ENCODE measurements at regions not wholly inside any gene's neighbourhood (a gene's known extent, or its start where the extent isn't known, plus 50 kb on each side); places are given as distances from the start of the nearest gene placed in this dataset.

- WGBS, 2 donors (ENCODE audit: low coverage in 1 of 2) = 67 to 75% methylated on average over 7 to 8 of the region's 8 CpGs
- TF ChIP-seq EP300 (IDR thresholded peaks at IDR 0.05; ENCODE audit: low read depth) (no peak), CTCF (IDR thresholded peaks at IDR 0.05) (no peak), POLR2AphosphoS5 (IDR thresholded peaks at IDR 0.05) (no peak), POLR2A (IDR thresholded peaks at IDR 0.05) (no peak)
- Histone ChIP-seq H3K4me3 (no peak overlapping the region), H3K27ac (peak overlapping the region in 2 of 4 donors; percentile 9 to 44), H3K27me3 (no peaks in the 10 kb centered on the region), H3K36me3 (no peaks in the 10 kb centered on the region), H3K9me3 (no peaks in the 10 kb centered on the region), H3K4me1 (peaks cover 5 to 40% (median 9%) of the 10 kb centered on the region in 4 donors)
- in situ Hi-C loops (cut with MboI; ENCODE audit: low pct_ligation_motif_present in 1 of 4, low pct_unique_long_range_greater_than_20kb in 1 of 4, low sequenced_read_pairs in 3 of 4) = no loop called here
- intact Hi-C loops (cut with DNase I; ENCODE audit: low total_unique reads) = no loop called here
- DNase-seq = no peak
Observed at GRCh38 chr7:42572056-42572455, 335.0 kb upstream of the GLI3 start.

- in situ Hi-C loops (cut with MboI; ENCODE audit: low pct_ligation_motif_present in 1 of 4, low pct_unique_long_range_greater_than_20kb in 1 of 4, low sequenced_read_pairs in 3 of 4) = no loop called here
Observed at GRCh38 chr7:42570944-42571343, 333.9 kb upstream of the GLI3 start.

GRCh38 chr7:42567051-42567450 is 330.0 kb upstream of the GLI3 start:
- H3K27ac ChIP-seq = peak overlapping the region; percentile 15 to 37 (median 17)
- WGBS, 2 donors (ENCODE audit: low coverage in 1 of 2) = 40 to 41% methylated on average over 4 of the region's 4 CpGs
- peaks cover 0 to 19% (median 3%) of the 10 kb centered on the region in 4 donors for H3K4me1 ChIP-seq
- H3K27me3 ChIP-seq = no peaks in the 10 kb centered on the region
- intact Hi-C loops (cut with DNase I; ENCODE audit: low total_unique reads) (no loop called here), in situ Hi-C loops (cut with MboI; ENCODE audit: low pct_ligation_motif_present in 1 of 4, low pct_unique_long_range_greater_than_20kb in 1 of 4, low sequenced_read_pairs in 3 of 4) (no loop called here)
- H3K9me3 ChIP-seq = no peaks in the 10 kb centered on the region
- DNase-seq = no peak
- TF ChIP-seq POLR2AphosphoS5 (IDR thresholded peaks at IDR 0.05) = no peak
- TF ChIP-seq CTCF (IDR thresholded peaks at IDR 0.05) = no peak
- no peak for TF ChIP-seq EP300 (IDR thresholded peaks at IDR 0.05; ENCODE audit: low read depth)
- no peak for TF ChIP-seq POLR2A (IDR thresholded peaks at IDR 0.05)
- no peak overlapping the region for H3K4me3 ChIP-seq
- H3K36me3 ChIP-seq = no peaks in the 10 kb centered on the region

More at GRCh38 chr7:42570944-42571343, 333.9 kb upstream of the GLI3 start:
- Histone ChIP-seq H3K4me3 (no peak overlapping the region), H3K9me3 (no peaks in the 10 kb centered on the region), H3K36me3 (no peaks in the 10 kb centered on the region), H3K4me1 (peaks cover 7 to 50% (median 11%) of the 10 kb centered on the region in 4 donors), H3K27ac (no peak overlapping the region), H3K27me3 (no peaks in the 10 kb centered on the region)
- TF ChIP-seq EP300 (IDR thresholded peaks at IDR 0.05; ENCODE audit: low read depth) (no peak), CTCF (IDR thresholded peaks at IDR 0.05) (no peak), POLR2A (IDR thresholded peaks at IDR 0.05) (no peak), POLR2AphosphoS5 (IDR thresholded peaks at IDR 0.05) (no peak)
- intact Hi-C loops (cut with DNase I; ENCODE audit: low total_unique reads) = no loop called here
- WGBS, 2 donors (ENCODE audit: low coverage in 1 of 2) = 57 to 78% methylated on average over 1 to 2 of the region's 2 CpGs
- DNase-seq = no peak

GRCh38 chr7:42561797-42562196 is 324.8 kb upstream of the GLI3 start:
- no peak for DNase-seq
- Histone ChIP-seq H3K27me3 (no peaks in the 10 kb centered on the region), H3K4me1 (peaks cover 0 to 7% (median 2%) of the 10 kb centered on the region in 4 donors), H3K27ac (no peak overlapping the region), H3K36me3 (no peaks in the 10 kb centered on the region), H3K4me3 (no peak overlapping the region), H3K9me3 (no peaks in the 10 kb centered on the region)
- TF ChIP-seq POLR2A (IDR thresholded peaks at IDR 0.05) = no peak
- TF ChIP-seq EP300 (IDR thresholded peaks at IDR 0.05; ENCODE audit: low read depth) = no peak
- no peak for TF ChIP-seq CTCF (IDR thresholded peaks at IDR 0.05)
- no peak for TF ChIP-seq POLR2AphosphoS5 (IDR thresholded peaks at IDR 0.05)
- WGBS, 2 donors (ENCODE audit: low coverage in 1 of 2) = 67 to 89% methylated on average over 1 of the region's 1 CpG
- intact Hi-C loops (cut with DNase I; ENCODE audit: low total_unique reads) = no loop called here
- in situ Hi-C loops (cut with MboI; ENCODE audit: low pct_ligation_motif_present in 1 of 4, low pct_unique_long_range_greater_than_20kb in 1 of 4, low sequenced_read_pairs in 3 of 4) = no loop called here

All from transverse colon (tissue), 4 donors.